HG02852 (cell line): ENCODE measurements at regions not wholly inside any gene's neighbourhood (a gene's known extent, or its start where the extent isn't known, plus 50 kb on each side); places are given as distances from the start of the nearest gene placed in this dataset.

ENCODE experiments used
- ATAC-seq: cut with Tn5 transposase; IDR thresholded peaks from one replicate; pipeline ENCODE4 v1.9.1; 2021; ENCODE audit warnings: mild to moderate bottlenecking, moderate library complexity; ENCODE audit not compliant: unreplicated experiment

DNA sequence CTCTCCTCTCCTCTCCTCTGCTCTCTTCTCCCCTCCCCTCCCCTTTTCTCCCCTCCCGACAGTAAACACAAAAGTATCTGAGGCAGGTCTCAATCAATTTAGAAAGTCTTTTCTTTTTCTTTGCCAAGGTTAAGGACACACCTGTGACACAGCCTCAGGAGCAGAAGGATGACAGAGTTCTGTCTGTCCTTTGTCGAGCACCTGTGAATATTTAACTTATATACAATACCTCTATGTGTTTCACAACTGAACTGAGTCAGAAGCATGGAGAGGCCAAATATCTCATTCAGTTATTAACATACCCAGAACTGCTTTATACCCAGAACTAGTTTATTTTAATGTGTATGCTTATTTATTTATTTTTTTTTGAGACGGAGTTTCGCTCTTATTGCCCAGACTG, 81.1 kb upstream of the ROBO1 start:
- ATAC-seq: no peak

DNA sequence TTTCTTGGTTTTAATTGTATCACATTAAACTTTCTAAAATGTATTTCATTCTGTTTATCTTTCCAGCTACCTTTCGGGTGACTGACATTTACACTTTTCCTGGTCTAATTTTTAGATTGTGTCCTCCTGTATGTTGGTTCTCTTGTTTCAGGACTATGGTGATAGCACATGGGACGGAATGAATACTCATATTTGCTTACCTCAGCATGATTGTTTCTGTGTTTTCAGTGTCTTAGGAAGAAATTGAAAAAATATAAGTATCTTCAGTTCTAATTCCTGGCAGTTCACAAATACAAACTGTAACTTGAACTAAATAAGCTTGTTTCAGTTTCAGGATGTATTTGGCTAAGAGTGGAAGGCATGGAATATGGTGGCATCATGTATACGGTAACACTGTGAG, 80.1 kb upstream of the ROBO1 start:
- ATAC-seq: no peak

DNA sequence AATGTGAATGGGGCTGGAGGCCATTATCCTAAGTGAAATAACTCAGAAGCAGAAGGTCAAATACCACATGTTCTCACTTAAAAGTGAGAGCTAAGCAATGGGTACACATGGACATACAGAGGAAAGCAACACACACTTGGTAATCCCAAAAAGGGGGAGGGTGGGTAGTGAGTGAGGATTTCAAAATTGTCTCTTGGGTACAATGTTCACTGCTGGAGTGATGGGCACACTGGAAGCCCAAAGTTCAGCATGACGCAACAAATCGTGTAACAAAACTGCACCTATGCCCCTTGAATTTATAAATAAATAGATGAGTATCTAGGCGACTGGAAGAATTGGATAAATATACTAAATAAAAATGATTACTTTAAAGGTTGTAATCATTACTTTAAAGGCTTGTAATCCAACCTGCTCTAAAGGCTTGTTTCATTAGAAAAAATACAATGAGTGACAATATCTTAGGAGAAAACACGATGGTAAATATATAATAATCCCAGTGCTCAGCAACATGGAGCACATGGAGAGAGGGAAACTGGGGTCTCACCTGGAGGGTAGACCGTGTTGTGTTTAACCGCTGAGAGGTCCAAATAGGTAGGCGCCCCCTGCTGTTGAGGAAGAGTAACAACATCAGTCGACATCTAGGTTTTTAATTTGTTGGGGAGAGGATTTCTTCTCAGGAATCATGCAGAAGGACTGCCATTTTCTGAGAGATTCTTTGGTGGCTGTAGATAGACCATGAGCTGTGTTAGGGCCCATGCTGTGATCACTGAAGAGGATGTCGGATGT, 78.5 kb upstream of the ROBO1 start:
- ATAC-seq: no peak

DNA sequence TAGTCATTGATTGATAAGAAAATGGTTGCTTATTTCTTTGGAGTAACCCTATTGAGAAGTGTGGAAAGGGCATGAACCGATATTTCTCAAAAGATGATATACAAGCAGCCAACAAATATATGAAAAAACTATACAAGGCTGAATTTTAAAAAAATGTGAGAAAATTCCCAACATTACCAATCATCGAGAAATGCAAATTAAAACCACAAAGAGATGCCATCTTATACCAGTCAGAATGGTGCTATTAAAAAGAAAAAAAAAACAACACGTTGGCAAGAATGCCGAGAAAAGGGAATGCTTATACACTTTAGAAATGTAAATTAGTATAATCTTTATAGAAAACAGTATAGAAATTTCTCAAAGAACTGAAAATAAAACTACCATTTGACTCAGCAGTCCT, 77.7 kb upstream of the ROBO1 start:
- no peak for ATAC-seq

DNA sequence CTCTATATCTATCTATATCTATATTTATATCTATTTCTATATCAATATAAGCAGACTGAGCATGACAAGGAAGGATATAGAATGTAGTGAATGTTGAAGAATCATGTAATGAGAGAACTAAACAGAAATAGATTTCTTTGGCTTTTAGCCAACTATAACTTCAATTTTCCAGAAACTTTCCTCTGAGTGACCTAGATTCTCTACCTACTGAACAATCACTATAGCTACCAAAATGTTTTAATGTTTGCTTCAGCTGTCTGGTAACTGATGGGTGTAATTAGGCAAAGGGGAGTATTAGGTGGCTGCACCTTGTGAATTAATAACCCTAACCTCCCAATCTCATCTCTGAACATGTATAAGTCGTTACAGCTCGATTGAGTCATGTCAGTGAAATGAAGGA, 76.4 kb upstream of the ROBO1 start:
- ATAC-seq: no peak

DNA sequence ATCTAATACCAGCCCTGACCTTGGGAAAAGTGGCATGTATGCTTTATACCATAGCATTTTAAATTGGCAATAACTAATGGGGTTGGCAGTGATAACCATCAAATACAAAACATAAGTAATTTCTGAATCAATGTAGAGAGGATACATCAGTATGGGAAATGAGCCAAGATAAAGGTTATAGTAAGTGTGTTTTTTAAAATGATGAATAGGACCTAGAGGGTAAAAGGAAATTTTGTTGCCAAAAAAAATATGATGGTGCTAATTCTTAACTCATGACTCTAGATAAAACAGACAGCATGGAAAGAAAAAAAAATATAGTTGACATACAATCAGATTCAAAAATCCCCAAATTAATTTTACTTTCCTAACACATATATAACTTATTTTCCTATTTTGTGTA, 75.4 kb upstream of the ROBO1 start:
- ATAC-seq: no peak

DNA sequence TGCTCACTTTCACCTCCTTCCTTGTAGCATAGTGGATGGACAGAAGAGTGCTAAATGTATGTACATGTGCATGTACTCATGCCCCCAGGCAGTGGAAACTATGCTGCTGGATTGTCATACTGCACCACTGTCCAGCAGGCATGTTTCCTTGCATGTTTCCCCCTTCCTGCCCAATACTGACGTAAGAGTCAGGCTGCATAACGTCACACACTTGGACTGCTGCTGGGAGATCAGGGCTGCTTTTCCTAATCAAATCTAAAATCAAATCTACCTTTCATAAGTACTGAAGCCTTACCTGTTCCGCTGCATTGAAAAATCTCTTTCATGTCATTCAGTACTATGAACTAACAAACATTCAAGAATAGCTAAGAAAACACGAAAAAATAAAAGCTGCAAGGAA, 67.9 kb upstream of the ROBO1 start:
- no peak for ATAC-seq

DNA sequence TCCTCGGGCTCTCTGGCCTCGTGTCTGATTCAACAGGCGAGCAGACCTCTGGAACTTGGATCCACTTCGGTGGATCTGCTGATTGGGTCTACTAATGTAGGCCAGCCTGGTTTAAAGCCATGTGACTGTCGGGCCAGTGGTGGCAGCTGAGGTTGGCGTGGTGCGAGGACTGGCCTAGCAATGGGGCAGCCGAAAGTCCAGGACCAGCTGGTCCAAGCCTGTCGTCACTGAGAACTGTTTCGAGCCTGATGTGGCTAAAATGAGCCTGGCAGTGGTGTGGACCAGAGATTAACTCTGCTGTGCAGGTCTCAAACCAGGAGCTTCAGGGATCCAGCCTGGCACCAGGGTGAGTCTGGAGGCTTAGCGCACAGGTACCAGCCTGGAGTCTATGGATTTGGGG, 56.4 kb upstream of the ROBO1 start:
- ATAC-seq: no peak

DNA sequence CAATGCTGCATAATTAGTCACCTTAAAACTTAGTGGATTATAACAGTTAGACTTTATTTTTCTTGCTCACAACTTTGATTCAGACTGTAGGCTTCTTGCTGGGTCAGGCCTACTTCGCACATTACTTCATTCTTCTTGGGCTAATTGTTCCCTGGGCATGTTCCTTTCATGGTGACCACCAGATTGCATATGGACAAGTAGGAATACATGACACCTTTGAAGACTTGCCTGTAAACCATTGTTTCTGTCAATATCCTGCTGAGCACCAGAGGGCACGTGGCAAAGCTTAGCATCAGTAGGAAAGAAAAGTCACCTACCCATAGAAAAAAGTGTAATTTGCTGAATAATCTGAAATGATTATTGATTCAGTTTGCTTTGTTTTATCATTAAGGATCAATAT, 54.3 kb upstream of the ROBO1 start:
- ATAC-seq: no peak

DNA sequence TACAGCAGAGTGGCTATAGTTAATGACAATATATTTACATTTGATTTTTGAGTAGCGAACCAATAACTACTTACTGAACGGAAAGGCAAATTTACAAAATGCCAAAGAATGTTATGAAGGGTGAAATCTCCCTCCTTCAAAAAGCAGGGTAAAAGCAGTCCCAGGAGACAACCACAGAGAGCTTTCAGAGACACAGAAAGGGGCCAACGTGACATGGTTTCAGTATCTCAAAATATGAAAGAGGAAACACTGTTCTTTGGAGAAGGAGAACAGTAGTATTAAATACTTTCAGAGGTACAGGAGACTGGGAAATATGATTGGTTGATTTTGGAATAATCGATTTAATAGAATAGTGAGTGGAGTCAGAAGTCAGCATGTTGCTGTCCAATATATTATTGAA, 52.3 kb upstream of the ROBO1 start:
- no peak for ATAC-seq

DNA sequence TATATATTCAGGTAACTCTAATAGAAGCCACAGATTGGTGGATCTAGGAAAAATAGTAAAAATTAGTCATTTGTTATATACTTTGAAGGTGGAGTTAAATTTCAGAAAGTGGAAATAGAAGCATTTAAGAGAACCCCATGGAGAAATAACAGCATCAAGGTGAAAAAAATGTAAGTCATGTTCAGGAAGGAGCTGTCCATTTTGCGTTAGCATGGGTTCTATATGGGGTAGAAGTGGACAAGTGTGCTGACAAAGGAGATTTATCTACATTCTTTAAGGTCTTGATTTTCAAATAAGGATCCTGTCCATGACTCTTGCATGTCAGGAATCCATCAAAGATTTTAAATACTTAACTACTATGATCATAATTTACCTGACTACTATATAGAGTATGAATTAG, 50.2 kb upstream of the ROBO1 start:
- ATAC-seq: no peak
